ENCODE measurements at regions not wholly inside any gene's neighbourhood (a gene's known extent, or its start where the extent isn't known, plus 50 kb on each side); places are given as distances from the start of the nearest gene placed in this dataset.

DNA sequence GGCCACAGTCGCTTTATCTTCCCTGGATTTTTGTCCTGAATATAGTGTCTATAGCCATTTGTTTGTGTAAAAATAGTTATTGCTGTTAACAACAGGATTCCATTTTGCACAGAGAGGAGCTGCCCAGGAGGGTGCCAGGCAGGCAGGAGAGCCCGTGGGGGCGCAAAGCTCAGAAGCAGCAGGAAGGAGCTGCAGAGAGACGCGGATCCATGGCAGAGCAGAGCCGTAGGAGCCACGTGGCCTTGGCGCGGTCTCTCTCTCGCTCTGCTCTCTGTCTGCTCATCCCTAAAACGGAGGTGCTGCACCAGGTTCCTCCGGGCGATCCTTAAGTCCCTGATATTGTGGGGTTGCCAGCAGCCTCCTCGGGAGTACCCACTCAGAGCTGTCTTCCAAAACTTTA lies 185.3 kb upstream of the MYT1L start:
- H3K4me3 Mint-ChIP-seq = no peak overlapping the region
- H3K36me3 Mint-ChIP-seq (ENCODE audit: low read depth) = no peaks in the 10 kb centered on the region; the same call in 1 of the 2 replicates
- no peaks in the 10 kb centered on the region for H3K4me1 Mint-ChIP-seq (ENCODE audit: low read depth)
- TF ChIP-seq, protein P1, sequence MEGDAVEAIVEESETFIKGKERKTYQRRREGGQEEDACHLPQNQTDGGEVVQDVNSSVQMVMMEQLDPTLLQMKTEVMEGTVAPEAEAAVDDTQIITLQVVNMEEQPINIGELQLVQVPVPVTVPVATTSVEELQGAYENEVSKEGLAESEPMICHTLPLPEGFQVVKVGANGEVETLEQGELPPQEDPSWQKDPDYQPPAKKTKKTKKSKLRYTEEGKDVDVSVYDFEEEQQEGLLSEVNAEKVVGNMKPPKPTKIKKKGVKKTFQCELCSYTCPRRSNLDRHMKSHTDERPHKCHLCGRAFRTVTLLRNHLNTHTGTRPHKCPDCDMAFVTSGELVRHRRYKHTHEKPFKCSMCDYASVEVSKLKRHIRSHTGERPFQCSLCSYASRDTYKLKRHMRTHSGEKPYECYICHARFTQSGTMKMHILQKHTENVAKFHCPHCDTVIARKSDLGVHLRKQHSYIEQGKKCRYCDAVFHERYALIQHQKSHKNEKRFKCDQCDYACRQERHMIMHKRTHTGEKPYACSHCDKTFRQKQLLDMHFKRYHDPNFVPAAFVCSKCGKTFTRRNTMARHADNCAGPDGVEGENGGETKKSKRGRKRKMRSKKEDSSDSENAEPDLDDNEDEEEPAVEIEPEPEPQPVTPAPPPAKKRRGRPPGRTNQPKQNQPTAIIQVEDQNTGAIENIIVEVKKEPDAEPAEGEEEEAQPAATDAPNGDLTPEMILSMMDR (IDR thresholded peaks at IDR 0.05) = no peak
- DNase-seq = no peak
- H3K27ac Mint-ChIP-seq = no peak overlapping the region
- H3K9me3 Mint-ChIP-seq = peaks cover 47% of the 10 kb centered on the region
- no peaks in the 10 kb centered on the region; the same call in 1 of the 2 replicates for H3K27me3 Mint-ChIP-seq (ENCODE audit: insufficient read depth)

DNA sequence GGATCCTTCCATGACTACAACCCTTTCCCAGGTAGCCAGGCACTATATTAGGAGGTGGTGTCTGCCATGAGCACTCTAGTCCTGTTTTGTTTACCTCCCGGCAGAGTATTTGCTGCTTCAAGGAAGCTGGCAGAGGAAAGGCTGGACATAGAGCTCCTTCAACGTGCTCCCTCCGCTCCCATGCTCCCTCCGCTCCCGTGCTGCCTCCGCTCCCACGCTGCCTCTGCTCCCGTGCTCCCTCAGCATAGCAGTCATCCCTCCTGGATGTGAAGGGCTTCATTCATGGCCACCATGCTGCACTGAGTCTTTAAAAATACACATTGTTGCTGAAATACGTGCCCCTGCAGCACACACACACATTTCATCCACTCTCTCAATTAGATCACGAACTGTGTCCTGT lies 181.9 kb upstream of the MYT1L start:
- TF ChIP-seq, protein P1 (IDR thresholded peaks at IDR 0.05) = no peak
- Mint-ChIP-seq H3K27me3 (ENCODE audit: insufficient read depth) (peaks cover 3% of the 10 kb centered on the region), H3K4me3 (no peak overlapping the region), H3K36me3 (ENCODE audit: low read depth) (peaks cover 4% of the 10 kb centered on the region; the same call in 1 of the 2 replicates), H3K4me1 (ENCODE audit: low read depth) (no peaks in the 10 kb centered on the region), H3K9me3 (peaks cover 48% of the 10 kb centered on the region), H3K27ac (no peak overlapping the region)
- DNase-seq = no peak

DNA sequence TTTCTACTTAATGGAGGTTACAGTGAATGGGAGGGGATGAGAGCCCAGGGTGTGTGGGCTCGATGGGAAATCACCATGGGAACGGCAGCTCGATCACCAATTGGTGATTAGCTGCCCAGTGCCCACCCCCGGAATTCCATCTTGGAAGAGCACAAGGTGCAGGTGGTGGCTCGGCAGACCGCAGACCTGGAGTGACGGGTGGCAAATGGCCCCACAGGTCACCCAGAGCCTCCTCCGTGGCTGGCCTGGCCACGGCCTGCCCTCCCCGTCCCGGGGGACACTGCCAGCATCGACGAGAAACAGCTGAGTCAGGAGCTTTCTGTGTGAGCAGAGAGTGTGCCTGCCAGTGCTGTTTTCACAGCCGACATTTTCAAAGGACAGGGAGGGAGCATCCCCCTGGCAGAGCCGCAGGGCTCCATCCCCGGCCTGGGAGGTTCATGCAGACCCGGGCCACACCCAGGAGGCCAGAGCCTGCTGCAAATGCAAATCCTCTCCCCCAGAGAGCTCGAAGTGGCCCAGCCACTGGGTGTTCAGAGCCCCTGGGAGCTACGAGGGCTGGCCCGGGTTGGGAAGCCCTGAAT lies 176.4 kb upstream of the MYT1L start:
- H3K9me3 Mint-ChIP-seq = peaks cover 51% of the 10 kb centered on the region
- TF ChIP-seq, protein P1 (IDR thresholded peaks at IDR 0.05) = no peak
- H3K36me3 Mint-ChIP-seq (ENCODE audit: low read depth) = peaks cover 4% of the 10 kb centered on the region; the same call in 1 of the 2 replicates
- H3K4me3 Mint-ChIP-seq = no peak overlapping the region
- no peak overlapping the region for H3K27ac Mint-ChIP-seq
- peaks cover 3% of the 10 kb centered on the region; the same call in 1 of the 2 replicates for H3K27me3 Mint-ChIP-seq (ENCODE audit: insufficient read depth)
- no peak for DNase-seq
- no peaks in the 10 kb centered on the region for H3K4me1 Mint-ChIP-seq (ENCODE audit: low read depth)

DNA sequence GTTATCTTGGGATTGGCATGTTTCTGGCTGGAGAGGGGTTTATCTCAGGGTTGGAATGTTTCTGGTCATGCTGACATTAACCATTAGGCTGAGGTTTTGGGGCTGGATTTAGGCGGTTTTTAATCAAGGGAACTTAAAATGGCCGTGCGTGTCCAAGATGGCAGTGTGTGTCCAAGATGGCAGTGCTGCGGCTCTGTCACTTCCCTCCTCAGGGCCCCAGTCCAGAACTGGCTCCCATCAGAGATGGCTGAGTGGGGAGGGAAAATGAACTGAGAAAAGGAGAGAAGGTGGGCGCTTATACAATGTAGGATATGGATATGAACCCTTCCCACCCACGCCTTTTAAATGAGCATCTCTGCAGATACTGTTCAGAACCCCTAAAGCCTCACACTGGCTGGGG lies 175.5 kb upstream of the MYT1L start:
- no peak overlapping the region for H3K4me3 Mint-ChIP-seq
- TF ChIP-seq, protein P1 (IDR thresholded peaks at IDR 0.05) = no peak
- peaks cover 4% of the 10 kb centered on the region; the same call in 1 of the 2 replicates for H3K36me3 Mint-ChIP-seq (ENCODE audit: low read depth)
- H3K9me3 Mint-ChIP-seq = peaks cover 52% of the 10 kb centered on the region
- no peak overlapping the region for H3K27ac Mint-ChIP-seq
- DNase-seq = no peak
- no peaks in the 10 kb centered on the region for H3K4me1 Mint-ChIP-seq (ENCODE audit: low read depth)
- H3K27me3 Mint-ChIP-seq (ENCODE audit: insufficient read depth) = peaks cover 4% of the 10 kb centered on the region; the same call in 1 of the 2 replicates

DNA sequence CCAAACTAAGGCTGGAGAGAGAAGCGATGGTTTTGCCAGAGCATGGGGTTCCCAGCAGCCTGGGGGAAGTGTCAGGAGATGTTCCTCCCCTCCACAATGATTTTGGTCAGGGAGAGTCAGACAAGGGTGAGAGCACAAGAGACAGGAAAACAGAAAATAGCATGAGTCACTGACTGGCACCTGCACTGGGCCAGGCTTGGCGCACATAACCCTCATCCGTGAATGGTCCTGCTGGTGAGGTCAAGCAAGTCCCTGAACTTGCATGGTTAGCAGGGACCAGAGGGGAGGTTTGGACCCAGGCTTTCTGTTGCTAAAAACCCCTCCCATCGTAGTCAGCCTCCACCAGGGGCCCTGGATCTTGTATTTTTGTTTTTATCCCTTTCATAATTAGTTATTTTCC lies 174.5 kb upstream of the MYT1L start:
- Mint-ChIP-seq H3K4me3 (no peak overlapping the region), H3K27ac (no peak overlapping the region)

More for the DNA sequence above, 174.5 kb upstream of the MYT1L start:
- TF ChIP-seq, protein P1 (IDR thresholded peaks at IDR 0.05) = no peak
- H3K4me1 Mint-ChIP-seq (ENCODE audit: low read depth) = no peaks in the 10 kb centered on the region
- peaks cover 45% of the 10 kb centered on the region for H3K9me3 Mint-ChIP-seq
- no peak for DNase-seq
- peaks cover 3% of the 10 kb centered on the region; the same call in 1 of the 2 replicates for H3K27me3 Mint-ChIP-seq (ENCODE audit: insufficient read depth)
- peaks cover 4% of the 10 kb centered on the region; the same call in 1 of the 2 replicates for H3K36me3 Mint-ChIP-seq (ENCODE audit: low read depth)

Measured in HFFc6 (cell line).